ENCODE measurements at regions not wholly inside any gene's neighbourhood (a gene's known extent, or its start where the extent isn't known, plus 50 kb on each side); places are given as distances from the start of the nearest gene placed in this dataset.

DNA sequence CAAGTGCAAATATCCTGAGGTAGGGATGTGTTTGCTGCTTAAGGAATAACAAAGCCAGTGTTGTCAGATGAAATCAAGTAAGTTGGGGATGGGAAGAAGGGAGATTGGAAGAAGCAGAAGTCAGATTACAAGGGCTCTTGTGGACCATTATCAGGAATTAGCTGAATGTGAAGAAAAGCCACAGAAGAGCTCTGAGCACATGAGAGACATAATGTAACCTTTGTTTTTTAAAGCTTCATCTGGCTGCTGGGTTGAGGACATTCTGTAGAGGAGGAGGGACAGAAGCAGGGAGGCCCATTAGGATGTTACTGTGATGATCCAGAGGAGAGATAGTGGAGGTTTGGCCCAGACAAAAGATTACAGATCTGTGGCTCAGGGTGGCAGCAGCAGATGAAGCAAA is 111.7 kb downstream of the DUSP10 start:
- no peaks in the 10 kb centered on the region for H3K36me3 ChIP-seq (replicated peaks)
- no peak overlapping the region for H3K27ac ChIP-seq
- H3K4me3 ChIP-seq (ENCODE audit: low read depth, low read length), result no peak overlapping the region
- H3K27me3 ChIP-seq (replicated peaks), result no peaks in the 10 kb centered on the region
- DNase-seq, result no peak
- TF ChIP-seq, protein P1, sequence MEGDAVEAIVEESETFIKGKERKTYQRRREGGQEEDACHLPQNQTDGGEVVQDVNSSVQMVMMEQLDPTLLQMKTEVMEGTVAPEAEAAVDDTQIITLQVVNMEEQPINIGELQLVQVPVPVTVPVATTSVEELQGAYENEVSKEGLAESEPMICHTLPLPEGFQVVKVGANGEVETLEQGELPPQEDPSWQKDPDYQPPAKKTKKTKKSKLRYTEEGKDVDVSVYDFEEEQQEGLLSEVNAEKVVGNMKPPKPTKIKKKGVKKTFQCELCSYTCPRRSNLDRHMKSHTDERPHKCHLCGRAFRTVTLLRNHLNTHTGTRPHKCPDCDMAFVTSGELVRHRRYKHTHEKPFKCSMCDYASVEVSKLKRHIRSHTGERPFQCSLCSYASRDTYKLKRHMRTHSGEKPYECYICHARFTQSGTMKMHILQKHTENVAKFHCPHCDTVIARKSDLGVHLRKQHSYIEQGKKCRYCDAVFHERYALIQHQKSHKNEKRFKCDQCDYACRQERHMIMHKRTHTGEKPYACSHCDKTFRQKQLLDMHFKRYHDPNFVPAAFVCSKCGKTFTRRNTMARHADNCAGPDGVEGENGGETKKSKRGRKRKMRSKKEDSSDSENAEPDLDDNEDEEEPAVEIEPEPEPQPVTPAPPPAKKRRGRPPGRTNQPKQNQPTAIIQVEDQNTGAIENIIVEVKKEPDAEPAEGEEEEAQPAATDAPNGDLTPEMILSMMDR (IDR thresholded peaks at IDR 0.05; ENCODE audit: low read depth, low read length, missing control alignments), result no peak
- in situ Hi-C loops (cut with HindIII; ENCODE audit: low pct_ligation_motif_present, low sequenced_read_pairs), result no loop called here

DNA sequence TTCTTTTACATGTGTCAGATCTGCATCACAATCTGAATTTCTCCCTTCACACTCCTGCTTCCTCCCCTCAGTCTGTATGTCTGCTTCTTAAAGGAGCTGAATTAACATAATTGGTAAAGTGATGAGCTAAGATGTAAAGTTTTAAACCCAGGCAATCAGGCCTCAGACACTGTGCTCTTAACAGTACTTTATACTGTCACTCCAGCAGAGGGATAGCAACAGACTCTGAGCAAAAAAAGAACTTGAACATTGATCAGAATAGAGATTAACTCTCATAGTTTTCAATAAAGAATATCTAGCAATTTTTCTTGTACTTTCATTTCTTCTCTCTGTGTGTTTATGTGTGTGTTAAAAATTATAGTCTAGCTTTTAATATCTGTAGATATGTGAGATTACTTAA is 110.3 kb downstream of the DUSP10 start:
- no peak for DNase-seq
- in situ Hi-C loops (cut with HindIII; ENCODE audit: low pct_ligation_motif_present, low sequenced_read_pairs), result no loop called here
- TF ChIP-seq, protein P1 (IDR thresholded peaks at IDR 0.05; ENCODE audit: low read depth, low read length, missing control alignments), result no peak
- Histone ChIP-seq H3K4me3 (ENCODE audit: low read depth, low read length) (no peak overlapping the region), H3K27me3 (replicated peaks) (no peaks in the 10 kb centered on the region), H3K27ac (no peak overlapping the region), H3K36me3 (replicated peaks) (no peaks in the 10 kb centered on the region)

DNA sequence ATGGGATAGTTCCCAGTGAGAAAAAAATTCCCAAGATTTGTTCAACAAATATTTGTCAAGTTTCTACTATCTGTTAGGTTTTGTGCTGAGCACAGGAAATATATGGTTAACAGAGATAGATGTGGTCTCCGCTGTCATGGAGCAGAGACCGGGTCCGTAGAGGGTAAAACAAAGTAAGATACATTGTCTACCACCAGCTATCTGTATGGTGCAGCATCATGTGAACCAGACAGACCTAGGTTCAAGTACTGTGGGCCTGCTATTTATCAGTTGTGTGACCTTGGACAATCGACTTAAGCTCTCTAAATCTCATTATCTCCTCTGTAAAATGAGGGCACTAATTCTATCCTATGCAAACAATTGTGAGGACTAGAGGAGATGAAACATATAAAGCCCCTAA is 109.8 kb downstream of the DUSP10 start:
- TF ChIP-seq, protein P1 (IDR thresholded peaks at IDR 0.05; ENCODE audit: low read depth, low read length, missing control alignments), result no peak
- in situ Hi-C loops (cut with HindIII; ENCODE audit: low pct_ligation_motif_present, low sequenced_read_pairs), result no loop called here
- DNase-seq, result no peak
- Histone ChIP-seq H3K4me3 (ENCODE audit: low read depth, low read length) (no peak overlapping the region), H3K27ac (no peak overlapping the region), H3K36me3 (replicated peaks) (no peaks in the 10 kb centered on the region), H3K27me3 (replicated peaks) (no peaks in the 10 kb centered on the region)

DNA sequence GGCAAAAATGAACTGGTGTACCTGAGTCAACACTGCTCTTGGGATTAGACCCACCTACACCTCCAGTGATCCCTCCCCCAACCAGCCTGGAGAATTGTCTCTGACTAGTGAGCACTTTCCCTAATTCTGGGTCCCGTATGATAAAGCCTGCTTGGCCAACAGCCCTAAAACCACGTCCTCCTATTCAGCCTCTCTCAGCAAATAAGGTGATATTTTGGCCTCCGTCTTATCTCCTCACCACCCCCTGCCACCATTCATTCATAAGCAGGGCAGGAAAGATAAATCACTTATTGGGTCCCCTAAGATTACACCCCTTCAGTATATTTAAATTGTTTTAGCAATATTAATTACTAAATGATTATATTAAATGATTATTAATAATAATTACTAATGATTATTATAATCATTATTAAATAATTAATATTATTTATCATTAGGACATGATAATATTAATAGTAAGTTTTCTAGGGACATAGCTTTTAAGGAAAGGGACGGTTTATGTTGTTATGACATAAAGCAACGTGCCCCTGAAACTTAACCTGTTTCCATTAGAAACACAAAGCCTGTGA is 108.0 kb downstream of the DUSP10 start:
- H3K27ac ChIP-seq, result no peak overlapping the region
- no peaks in the 10 kb centered on the region for H3K27me3 ChIP-seq (replicated peaks)
- TF ChIP-seq, protein P1 (IDR thresholded peaks at IDR 0.05; ENCODE audit: low read depth, low read length, missing control alignments), result no peak
- DNase-seq, result no peak
- in situ Hi-C loops (cut with HindIII; ENCODE audit: low pct_ligation_motif_present, low sequenced_read_pairs), result no loop called here
- H3K36me3 ChIP-seq (replicated peaks), result no peaks in the 10 kb centered on the region
- no peak overlapping the region for H3K4me3 ChIP-seq (ENCODE audit: low read depth, low read length)

DNA sequence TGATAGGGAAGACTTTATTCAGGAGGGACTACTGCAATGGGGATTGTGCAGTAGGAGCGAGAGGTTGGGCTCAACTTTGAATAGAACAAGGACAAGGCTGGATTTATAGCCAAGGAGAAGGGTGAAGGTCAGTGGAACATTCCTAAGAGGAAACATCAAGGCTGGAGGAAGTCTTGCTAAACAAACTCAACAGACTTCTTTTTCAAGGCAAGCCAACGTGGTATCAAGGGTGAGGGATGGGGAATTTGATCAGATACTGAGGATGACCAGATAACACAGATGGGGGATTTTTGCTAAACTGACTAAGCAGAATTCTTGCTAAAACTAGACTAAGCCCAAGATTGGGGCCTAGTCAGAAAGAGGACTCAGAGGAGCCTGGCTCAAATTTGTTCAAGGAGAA is 107.3 kb downstream of the DUSP10 start:
- H3K36me3 ChIP-seq (replicated peaks), result no peaks in the 10 kb centered on the region
- TF ChIP-seq, protein P1 (IDR thresholded peaks at IDR 0.05; ENCODE audit: low read depth, low read length, missing control alignments), result no peak
- in situ Hi-C loops (cut with HindIII; ENCODE audit: low pct_ligation_motif_present, low sequenced_read_pairs), result no loop called here
- H3K4me3 ChIP-seq (ENCODE audit: low read depth, low read length), result no peak overlapping the region
- H3K27ac ChIP-seq, result no peak overlapping the region
- no peaks in the 10 kb centered on the region for H3K27me3 ChIP-seq (replicated peaks)
- no peak for DNase-seq

DNA sequence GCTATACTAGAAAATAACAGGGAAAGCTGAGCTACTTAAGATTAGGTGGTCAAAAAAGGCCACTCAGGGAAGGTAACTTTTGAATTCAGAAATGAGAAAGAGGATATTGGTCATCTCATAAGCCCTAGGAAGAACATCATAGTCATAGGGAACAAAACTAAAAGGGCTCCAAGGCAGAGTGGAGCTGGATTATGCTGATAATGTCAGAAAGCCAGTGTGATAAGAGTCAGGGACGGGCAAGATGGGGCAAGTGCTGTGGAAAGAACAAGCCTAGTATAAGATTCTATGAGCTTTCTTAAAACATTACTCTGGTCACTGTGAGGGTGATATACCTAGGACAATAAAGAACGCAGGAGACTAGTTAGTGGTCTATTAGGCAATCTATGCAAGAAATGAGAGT is 106.6 kb downstream of the DUSP10 start:
- in situ Hi-C loops (cut with HindIII; ENCODE audit: low pct_ligation_motif_present, low sequenced_read_pairs), result no loop called here
- no peak overlapping the region for H3K4me3 ChIP-seq (ENCODE audit: low read depth, low read length)

More for the DNA sequence above, 106.6 kb downstream of the DUSP10 start:
- DNase-seq, result no peak
- H3K36me3 ChIP-seq (replicated peaks), result no peaks in the 10 kb centered on the region
- H3K27ac ChIP-seq, result no peak overlapping the region
- TF ChIP-seq, protein P1 (IDR thresholded peaks at IDR 0.05; ENCODE audit: low read depth, low read length, missing control alignments), result no peak
- H3K27me3 ChIP-seq (replicated peaks), result no peaks in the 10 kb centered on the region
